ENCODE measurements at regions not wholly inside any gene's neighbourhood (a gene's known extent, or its start where the extent isn't known, plus 50 kb on each side); places are given as distances from the start of the nearest gene placed in this dataset.
A peak's percentile ranks its signal among the peaks of the same experiment; 100 is the strongest.
"Not testable (repeated sequence)": the region's sequence is repeated elsewhere in the genome, so short reads cannot be mapped to it uniquely, and the experiment has no call there.

DNA sequence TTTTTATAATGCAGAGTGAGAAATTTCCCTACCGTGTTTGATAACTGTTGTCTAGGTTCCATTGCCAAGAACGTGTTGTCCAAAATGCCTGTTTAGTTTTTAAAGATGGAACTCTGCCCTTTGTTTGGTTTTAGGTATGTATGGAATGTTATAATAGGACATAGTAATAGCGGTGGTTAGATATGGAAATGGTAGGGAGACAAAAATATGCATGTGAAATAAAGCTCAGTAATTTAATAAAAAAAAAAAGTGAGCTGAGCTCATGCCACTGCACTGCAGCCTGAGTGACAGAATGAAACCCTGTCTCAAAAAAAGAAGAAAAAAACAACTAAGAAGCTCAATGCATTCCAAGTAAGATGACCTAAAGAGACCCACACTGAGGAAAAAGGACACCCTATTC lies 72.9 kb downstream of the ZNF783 start:
- intact Hi-C loops (cut with DNase I, micrococcal nuclease), result no loop called here
- no peaks in the 10 kb centered on the region for H3K36me3 Mint-ChIP-seq (ENCODE audit: low read depth)
- DNase-seq, result no peak
- ChIA-PET POLR2A (no interaction called here), CTCF (interaction anchor here (0.6 kb wide), 1 partner anchor 92 kb away, joined by 3 read pairs; no protein-coding TSS in a partner anchor)
- H3K4me3 Mint-ChIP-seq, result no peak overlapping the region
- ATAC-seq, result no peak
- peaks cover 11% of the 10 kb centered on the region for H3K27me3 Mint-ChIP-seq
- H3K4me1 Mint-ChIP-seq, result no peaks in the 10 kb centered on the region
- no peak overlapping the region for H3K27ac Mint-ChIP-seq
- H3K9me3 Mint-ChIP-seq (ENCODE audit: low read depth), result peaks cover under 1% of the 10 kb centered on the region

DNA sequence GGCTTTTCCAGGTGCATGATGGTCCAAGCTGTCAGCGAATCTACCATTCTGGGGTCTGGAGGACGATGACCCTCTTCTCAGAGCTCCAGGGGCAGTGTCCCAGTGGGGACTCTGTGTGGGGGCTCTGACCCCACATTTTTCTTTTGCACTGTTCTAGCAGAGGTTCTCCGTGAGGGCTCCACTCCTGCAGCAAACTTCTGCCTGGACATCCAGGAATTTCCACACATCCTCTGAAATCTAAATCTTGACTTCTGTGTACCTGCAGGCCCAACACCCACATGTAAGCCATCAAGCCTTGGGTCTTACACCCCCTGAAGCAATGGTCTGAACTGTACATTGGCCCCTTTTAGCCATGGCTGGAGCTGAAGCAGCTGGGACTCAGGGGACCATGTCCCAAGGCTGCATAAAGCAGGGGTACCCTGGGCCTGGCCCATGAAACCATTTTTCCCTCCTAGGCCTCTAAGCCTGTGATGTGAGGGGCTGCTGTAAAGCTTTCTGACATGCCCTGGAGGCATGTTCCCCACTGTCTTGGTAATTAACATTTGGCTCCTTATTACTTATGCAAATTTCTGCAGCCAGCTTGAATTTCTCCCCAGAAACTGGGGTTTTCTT lies 86.9 kb downstream of the ZNF783 start:
- CTCF ChIA-PET, result no interaction called here
- DNase-seq (no peak), ATAC-seq (no peak)
- Mint-ChIP-seq H3K9me3 (ENCODE audit: low read depth) (peaks cover 11% of the 10 kb centered on the region), H3K27ac (no peak overlapping the region), H3K4me3 (no peak overlapping the region), H3K4me1 (no peaks in the 10 kb centered on the region), H3K27me3 (peaks cover 7% of the 10 kb centered on the region), H3K36me3 (ENCODE audit: low read depth) (no peaks in the 10 kb centered on the region)
- POLR2A ChIA-PET, result no interaction called here
- intact Hi-C loops (cut with DNase I, micrococcal nuclease), result no loop called here

DNA sequence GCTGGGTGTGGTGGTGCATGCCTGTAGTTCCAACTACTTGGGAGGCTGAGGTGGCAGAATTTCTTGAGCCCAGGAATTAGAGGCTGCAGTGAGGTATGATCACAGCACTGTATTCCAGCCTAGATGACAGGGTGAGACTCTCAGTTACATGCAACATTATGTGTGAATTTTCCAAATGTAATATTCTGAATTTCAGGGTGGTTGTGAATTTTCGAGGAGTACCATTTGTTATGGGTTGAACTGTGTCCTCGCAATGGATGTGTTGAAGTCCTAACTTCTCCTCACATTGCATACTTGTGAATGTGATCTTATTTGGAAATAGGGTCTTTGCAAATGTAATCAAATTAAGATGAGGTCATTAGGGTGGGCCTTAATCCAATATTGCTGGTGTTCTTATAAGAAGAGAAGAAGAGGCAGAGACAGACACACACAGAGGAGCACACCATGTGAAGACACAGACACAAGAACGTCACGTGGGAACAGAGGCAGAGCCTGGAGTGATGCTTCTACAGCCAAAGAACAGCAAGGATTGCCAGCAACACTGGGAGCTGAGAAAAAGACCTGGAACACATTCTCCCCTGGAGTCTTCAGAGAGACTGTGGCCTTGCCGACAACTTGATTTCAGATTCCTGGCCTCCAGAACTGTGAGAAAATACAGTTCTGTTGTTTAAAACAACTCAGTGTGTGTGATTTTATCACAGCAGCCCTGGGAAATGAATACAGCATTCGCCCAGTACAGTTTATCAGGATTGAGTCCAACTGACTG lies 91.9 kb downstream of the ZNF783 start:
- Mint-ChIP-seq H3K36me3 (ENCODE audit: low read depth) (no peaks in the 10 kb centered on the region), H3K4me1 (no peaks in the 10 kb centered on the region), H3K4me3 (no peak overlapping the region), H3K9me3 (ENCODE audit: low read depth) (no peaks in the 10 kb centered on the region), H3K27me3 (no peaks in the 10 kb centered on the region), H3K27ac (no peak overlapping the region)
- no peak for ATAC-seq
- ChIA-PET POLR2A (no interaction called here), CTCF (no interaction called here)
- DNase-seq, result no peak
- intact Hi-C loops (cut with DNase I, micrococcal nuclease), result no loop called here

DNA sequence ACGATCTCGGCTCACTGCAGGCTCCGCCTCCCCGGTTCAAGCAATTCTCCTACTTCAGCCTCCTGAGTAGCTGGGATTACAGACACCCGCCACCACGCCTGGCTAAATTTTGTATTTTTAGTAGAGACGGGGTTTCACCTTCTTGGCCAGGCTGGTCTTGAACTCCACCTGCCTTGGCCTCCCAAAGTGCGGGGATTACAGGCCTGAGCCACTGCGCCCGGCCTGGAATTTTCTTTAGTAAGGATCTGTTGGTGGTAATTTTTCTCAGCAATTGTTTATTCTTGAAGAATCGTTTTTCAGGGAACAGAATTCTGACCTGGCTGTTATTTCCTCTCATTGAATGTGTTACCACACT lies 93.0 kb downstream of the ZNF783 start:
- H3K4me3 Mint-ChIP-seq; intact Hi-C loops (cut with DNase I, micrococcal nuclease); H3K9me3 Mint-ChIP-seq (ENCODE audit: low read depth); ATAC-seq; H3K27me3 Mint-ChIP-seq; POLR2A ChIA-PET; H3K4me1 Mint-ChIP-seq; CTCF ChIA-PET; DNase-seq; H3K27ac Mint-ChIP-seq; H3K36me3 Mint-ChIP-seq (ENCODE audit: low read depth): not testable (repeated sequence)

DNA sequence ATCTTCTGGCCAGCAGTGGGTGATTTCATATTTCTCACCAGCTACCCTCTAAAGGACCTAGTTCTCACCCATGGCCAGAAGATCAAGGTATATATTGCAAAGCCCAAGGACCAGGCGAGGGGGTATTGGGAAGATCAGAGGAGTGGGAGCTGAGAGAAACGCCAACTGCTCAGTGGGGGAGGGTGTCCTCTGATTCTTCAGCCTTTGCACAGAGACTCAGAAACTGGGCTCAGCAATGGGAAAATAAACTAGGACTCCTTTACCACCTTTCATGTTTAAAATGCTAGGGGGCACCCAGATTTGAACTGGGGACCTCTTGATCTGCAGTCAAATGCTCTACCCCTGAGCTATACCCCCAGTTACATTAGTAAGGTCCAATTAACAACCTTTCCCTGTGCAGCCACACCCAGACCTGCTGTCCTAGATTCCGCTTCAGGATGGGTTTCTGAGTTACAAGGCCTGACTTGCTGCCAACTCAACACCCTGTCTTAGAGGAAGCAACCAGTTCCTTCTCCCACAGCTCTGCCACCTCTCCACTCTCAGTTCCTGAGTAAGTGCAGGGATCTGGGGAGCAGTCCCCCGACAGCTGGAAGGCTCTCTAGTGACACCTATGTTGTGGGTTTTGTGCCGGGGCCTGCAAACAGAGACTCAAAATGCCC lies 93.5 kb downstream of the ZNF783 start:
- CTCF ChIA-PET, result no interaction called here
- intact Hi-C loops (cut with DNase I, micrococcal nuclease), result no loop called here
- no peaks in the 10 kb centered on the region for H3K9me3 Mint-ChIP-seq (ENCODE audit: low read depth)
- H3K4me3 Mint-ChIP-seq, result no peak overlapping the region
- H3K4me1 Mint-ChIP-seq, result no peaks in the 10 kb centered on the region
- H3K27ac Mint-ChIP-seq, result no peak overlapping the region
- H3K36me3 Mint-ChIP-seq (ENCODE audit: low read depth), result no peaks in the 10 kb centered on the region
- peak; percentile 36 for ATAC-seq
- POLR2A ChIA-PET, result no interaction called here
- H3K27me3 Mint-ChIP-seq, result peaks cover 3% of the 10 kb centered on the region
- no peak for DNase-seq

DNA sequence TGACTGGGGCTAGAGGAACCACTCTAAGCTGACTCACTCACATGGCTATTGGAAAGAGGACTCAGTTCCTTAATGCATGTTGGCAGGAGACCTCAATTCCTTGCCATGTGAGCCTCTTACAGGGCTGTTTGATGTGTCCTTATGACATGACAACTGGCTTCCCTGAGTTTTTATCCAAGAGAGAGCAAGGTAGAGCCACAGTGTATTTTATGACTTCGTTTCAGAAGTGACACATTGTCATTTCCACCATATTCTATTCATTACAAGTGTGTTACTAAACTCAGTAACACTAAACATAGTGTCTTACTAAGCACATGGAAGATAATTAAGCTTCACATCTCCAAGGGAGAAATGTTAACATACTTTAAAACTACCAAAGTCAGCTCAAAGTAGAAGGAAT lies 98.2 kb downstream of the ZNF777 start:
- intact Hi-C loops (cut with DNase I, micrococcal nuclease), result no loop called here
- Mint-ChIP-seq H3K27me3 (peaks cover 14% of the 10 kb centered on the region), H3K4me3 (no peak overlapping the region), H3K4me1 (no peaks in the 10 kb centered on the region), H3K36me3 (ENCODE audit: low read depth) (peaks cover 2% of the 10 kb centered on the region), H3K27ac (no peak overlapping the region), H3K9me3 (ENCODE audit: low read depth) (peaks cover 4% of the 10 kb centered on the region)
- ChIA-PET CTCF (interaction anchor here (0.5 to 1.2 kb wide), 4 partner anchors 60 to 297 kb away, joined by 3 to 5 read pairs (median 4); no protein-coding TSS in a partner anchor), POLR2A (no interaction called here)
- ATAC-seq (no peak), DNase-seq (no peak)

DNA sequence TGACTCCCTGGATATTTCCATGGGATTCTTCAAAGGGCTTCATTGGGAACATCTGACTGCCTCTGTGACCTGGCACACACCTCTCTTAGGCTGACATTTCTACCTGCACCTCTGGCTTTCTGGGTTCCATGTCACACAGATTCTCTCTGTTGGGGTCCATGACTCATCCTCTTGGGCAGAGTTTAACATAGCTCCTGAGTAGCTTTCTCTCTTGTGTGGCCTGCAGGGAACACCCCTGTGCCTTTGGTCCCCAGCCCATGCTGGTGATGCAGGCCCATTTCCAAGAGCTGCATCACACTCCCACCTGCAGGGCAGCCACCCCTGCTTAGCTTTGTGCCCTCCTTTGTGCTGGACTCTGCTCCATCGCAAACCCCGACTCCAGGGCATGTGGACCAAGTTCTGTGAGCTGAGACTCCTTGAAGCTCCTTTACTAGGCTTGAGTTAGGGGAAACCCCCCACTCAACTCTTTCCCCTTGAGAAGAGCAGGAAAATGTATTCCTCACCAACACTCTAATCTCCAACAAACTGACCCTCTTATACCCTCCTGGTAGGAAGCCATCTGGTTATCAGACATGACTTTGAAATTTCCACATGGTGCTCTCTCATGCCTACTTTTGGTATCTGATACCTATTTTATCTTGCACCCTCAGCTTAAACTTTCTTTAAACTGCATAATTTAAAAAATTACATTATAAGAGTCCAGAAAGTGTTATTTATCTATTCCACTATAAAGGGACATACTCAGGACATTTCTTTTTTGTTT lies 93.3 kb downstream of the ZNF777 start:
- peaks cover 10% of the 10 kb centered on the region for H3K9me3 Mint-ChIP-seq (ENCODE audit: low read depth)
- H3K27ac Mint-ChIP-seq, result no peak overlapping the region
- ATAC-seq, result peak; percentile 12
- H3K36me3 Mint-ChIP-seq (ENCODE audit: low read depth), result peaks cover 4% of the 10 kb centered on the region
- DNase-seq, result no peak
- H3K27me3 Mint-ChIP-seq, result peaks cover 13% of the 10 kb centered on the region
- no peaks in the 10 kb centered on the region for H3K4me1 Mint-ChIP-seq
- intact Hi-C loops (cut with DNase I, micrococcal nuclease), result no loop called here
- POLR2A ChIA-PET, result interaction anchor here (0.7 kb wide), 1 partner anchor 337 kb away, joined by 3 read pairs; no protein-coding TSS in a partner anchor
- H3K4me3 Mint-ChIP-seq, result no peak overlapping the region
- CTCF ChIA-PET, result interaction anchor here (0.7 kb wide), 1 partner anchor 466 kb away, joined by 3 read pairs; no protein-coding TSS in a partner anchor

DNA sequence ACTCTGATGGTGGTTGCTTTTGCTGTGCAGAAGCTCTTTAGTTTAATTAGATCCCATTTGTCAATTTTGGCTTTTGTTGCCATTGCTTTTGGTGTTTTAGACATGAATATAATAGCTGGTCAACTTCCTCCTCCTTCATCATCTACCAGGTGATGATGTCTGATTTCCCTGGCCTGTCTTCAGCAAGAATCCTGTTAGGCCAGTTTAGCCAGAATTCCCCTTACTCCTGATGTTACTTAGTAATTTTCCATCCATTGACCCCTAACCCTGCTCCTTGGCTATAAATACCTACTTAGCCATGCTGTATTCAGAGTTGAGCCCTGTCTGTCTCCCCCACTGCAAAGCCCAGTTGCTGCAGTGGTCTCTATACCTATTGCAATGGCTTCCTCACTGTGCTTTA lies 91.4 kb downstream of the ZNF777 start:
- ATAC-seq, result no peak

DNA sequence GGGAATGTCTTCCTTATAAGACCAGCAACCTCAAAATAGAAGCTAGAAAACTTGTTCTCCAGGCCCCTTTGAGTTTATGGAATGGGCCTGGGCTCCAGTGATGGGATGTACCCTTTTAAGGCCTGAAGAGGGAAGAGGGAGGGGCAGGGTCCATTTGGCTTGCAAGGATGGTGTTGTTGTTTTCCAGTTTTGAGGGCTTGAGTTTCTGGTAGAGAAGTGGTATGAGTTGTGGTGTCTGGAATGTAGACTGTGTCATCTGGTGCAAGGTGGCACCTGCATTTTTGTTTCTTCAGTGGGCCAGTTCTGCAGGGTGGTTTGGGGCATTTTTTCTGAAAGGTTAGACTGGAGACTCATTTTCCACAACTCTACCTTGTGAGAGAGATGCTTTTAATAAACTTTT lies 90.1 kb downstream of the ZNF777 start:
- ATAC-seq (no peak), DNase-seq (no peak)
- ChIA-PET CTCF (no interaction called here), POLR2A (no interaction called here)
- Mint-ChIP-seq H3K27me3 (peaks cover 9% of the 10 kb centered on the region), H3K9me3 (ENCODE audit: low read depth) (peaks cover 13% of the 10 kb centered on the region), H3K27ac (no peak overlapping the region), H3K36me3 (ENCODE audit: low read depth) (peaks cover 2% of the 10 kb centered on the region), H3K4me3 (no peak overlapping the region), H3K4me1 (no peaks in the 10 kb centered on the region)
- intact Hi-C loops (cut with DNase I, micrococcal nuclease), result no loop called here

More for the DNA sequence above, 91.4 kb downstream of the ZNF777 start:
- Mint-ChIP-seq H3K36me3 (ENCODE audit: low read depth) (peaks cover 2% of the 10 kb centered on the region), H3K27ac (no peak overlapping the region), H3K9me3 (ENCODE audit: low read depth) (peaks cover 16% of the 10 kb centered on the region), H3K4me1 (no peaks in the 10 kb centered on the region), H3K4me3 (no peak overlapping the region), H3K27me3 (peaks cover 9% of the 10 kb centered on the region)
- POLR2A ChIA-PET, result no interaction called here
- intact Hi-C loops (cut with DNase I, micrococcal nuclease), result no loop called here
- no peak for DNase-seq
- CTCF ChIA-PET, result no interaction called here

DNA sequence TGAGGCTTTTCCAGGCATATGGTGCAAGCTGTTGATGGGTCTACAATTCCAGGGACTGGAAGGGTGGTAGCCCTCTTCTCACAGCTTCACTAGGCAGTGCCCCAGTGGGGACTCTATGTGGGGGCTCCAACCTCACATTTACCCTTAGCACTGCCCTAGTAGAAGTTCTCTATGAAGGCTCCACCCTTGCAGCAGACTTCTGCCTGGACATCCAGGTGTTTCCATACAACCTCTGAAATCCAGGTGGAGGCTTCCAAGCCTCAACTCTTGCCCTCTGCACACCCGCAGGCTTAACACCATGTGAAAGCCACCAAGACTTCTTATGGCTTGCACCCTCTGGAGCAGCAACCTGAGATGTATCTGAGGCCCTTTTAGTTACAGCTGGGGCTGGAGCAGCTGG lies 87.8 kb downstream of the ZNF777 start:
- H3K36me3 Mint-ChIP-seq (ENCODE audit: low read depth), result peaks cover 2% of the 10 kb centered on the region
- ATAC-seq, result no peak

DNA sequence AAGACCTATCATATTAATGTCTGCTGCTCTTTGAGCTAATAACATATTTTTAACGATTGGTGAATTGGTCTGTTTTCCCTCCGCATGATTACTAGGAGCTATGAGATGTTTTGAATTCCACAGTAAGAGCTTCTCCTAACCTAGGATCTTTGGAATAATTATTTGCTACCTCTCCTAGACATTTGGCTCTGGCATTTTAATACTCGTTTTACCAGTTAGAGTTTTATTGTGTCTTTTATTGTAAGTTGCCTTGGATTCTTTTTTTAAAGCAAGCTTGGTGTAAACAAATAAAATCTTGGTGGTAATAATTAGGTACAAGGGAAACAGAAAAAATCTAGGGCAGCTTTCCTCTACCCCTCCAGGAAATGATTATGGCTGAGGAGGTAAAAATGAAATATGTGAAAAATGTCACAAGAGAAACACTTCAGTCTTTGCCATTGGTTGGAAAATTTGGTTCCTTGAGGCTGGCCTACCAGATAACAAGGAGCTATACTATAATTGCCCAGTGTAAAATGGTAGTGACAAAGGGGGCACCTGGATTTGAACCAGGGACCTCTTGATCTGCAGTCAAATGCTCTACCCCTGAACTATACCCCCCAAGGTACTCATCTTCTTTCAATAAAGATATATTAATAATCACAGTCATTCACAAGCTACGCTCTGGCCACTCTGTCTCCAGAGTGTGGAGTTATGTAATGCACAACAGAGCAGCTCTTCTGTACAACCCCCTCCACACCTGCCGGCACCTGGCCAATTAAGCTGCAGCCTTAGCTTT lies 85.4 kb downstream of the ZNF777 start:
- POLR2A ChIA-PET, result no interaction called here
- intact Hi-C loops (cut with DNase I, micrococcal nuclease), result no loop called here
- Mint-ChIP-seq H3K36me3 (ENCODE audit: low read depth) (peaks cover 4% of the 10 kb centered on the region), H3K9me3 (ENCODE audit: low read depth) (peaks cover 21% of the 10 kb centered on the region), H3K27me3 (peaks cover 7% of the 10 kb centered on the region), H3K4me1 (no peaks in the 10 kb centered on the region), H3K27ac (no peak overlapping the region), H3K4me3 (no peak overlapping the region)
- no peak for ATAC-seq
- DNase-seq, result no peak
- CTCF ChIA-PET, result interaction anchor here (0.8 kb wide), 1 partner anchor 22 kb away, joined by 3 read pairs; no protein-coding TSS in a partner anchor

More for the DNA sequence above, 87.8 kb downstream of the ZNF777 start:
- ChIA-PET POLR2A (interaction anchor here (0.6 kb wide), 1 partner anchor 62 kb away, joined by 12 read pairs; no protein-coding TSS in a partner anchor), CTCF (no interaction called here)
- DNase-seq, result no peak
- H3K4me3 Mint-ChIP-seq, result no peak overlapping the region
- intact Hi-C loops (cut with DNase I, micrococcal nuclease), result no loop called here
- H3K9me3 Mint-ChIP-seq (ENCODE audit: low read depth), result peaks cover 13% of the 10 kb centered on the region
- no peaks in the 10 kb centered on the region for H3K4me1 Mint-ChIP-seq
- no peak overlapping the region for H3K27ac Mint-ChIP-seq
- H3K27me3 Mint-ChIP-seq, result peaks cover 10% of the 10 kb centered on the region

Data from activated CD4-positive, alpha-beta T cell treated with anti-CD3 and anti-CD28 coated beads for 36 hours (primary cell).